ENCODE measurements at regions not wholly inside any gene's neighbourhood (a gene's known extent, or its start where the extent isn't known, plus 50 kb on each side); places are given as distances from the start of the nearest gene placed in this dataset.

DNA sequence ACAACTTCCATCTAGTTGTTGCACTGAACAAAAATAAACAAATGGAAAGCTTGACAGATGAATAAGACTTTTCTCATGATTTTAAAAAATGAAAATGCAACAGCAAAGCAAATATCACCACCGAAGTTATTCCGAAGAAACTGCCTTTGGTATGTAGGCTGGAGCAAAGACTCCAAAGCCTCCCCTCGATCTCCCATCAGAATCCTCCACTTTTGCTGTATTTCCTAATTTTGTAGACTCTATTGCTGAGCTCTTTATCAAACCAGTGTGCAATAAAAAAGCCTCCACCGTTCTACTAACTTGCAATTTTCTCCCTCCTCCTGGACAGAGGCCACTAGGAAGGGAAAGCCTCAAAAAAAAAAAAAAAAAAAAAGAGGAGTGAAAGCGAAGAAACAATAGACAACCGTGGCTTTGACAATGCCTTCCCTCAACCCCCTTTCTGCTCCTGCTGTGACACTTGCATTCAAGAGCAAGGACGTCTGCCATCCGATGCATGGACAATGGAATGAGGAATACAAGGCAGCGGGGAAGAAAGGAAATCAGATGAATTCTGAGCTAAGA is 190.9 kb upstream of the BLID start:
- no peaks in the 10 kb centered on the region for H3K4me1 Mint-ChIP-seq
- DNase-seq: no peak
- POLR2A ChIA-PET: no interaction called here

DNA sequence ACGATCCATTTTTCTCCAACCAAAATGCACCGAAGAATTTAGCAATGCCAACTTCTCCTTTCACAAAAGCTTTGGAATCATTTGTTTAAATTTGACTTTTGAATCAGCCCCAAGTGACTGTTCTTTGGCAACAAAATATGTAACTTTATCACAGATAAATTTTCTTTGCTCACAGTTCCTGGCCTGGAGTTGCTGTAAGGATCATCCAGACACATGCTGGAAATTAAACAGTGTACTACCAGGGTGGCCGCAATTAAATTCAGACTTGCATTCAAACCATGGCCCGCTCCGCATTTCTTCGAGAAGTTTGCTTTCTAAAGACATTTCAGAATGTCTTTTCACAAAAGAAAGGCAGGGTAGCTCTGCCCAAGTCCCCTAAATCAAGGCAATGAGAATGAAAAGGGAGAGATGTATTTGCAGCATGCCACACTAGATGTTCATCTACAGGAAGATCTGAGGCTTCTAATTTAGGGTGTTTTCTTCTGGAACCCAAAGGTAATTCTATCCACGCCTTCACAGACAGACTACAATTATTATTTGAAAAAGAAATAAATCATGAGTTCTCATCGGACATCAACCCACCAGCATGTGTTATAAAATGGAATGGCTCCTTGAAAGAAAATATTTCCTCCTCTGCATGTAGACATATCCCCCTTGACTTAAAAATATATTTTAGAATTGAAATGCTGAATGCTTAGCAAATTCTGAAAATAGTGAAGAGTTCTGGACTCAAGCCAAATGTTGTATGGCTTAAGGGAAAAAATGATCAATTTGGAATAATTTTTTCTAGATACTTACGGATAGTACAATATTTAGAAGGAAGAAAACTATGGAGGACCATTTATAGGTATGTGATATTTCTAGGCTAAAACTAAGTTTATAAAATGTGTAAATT is 189.7 kb upstream of the BLID start:
- intact Hi-C loops (cut with DNase I, micrococcal nuclease): no loop called here
- Mint-ChIP-seq H3K27me3 (peaks cover 7% of the 10 kb centered on the region), H3K9me3 (ENCODE audit: low read depth) (no peaks in the 10 kb centered on the region), H3K36me3 (ENCODE audit: low read depth) (no peaks in the 10 kb centered on the region), H3K27ac (no peak overlapping the region), H3K4me3 (no peak overlapping the region), H3K4me1 (no peaks in the 10 kb centered on the region)
- DNase-seq (no peak), ATAC-seq (no peak)
- POLR2A ChIA-PET: no interaction called here
- CTCF ChIA-PET: interaction anchor here (0.6 kb wide), 2 partner anchors 1246 to 1668 kb away, joined by 3 read pairs; no protein-coding TSS in a partner anchor

More for the DNA sequence above, 190.9 kb upstream of the BLID start:
- Mint-ChIP-seq H3K9me3 (ENCODE audit: low read depth) (no peaks in the 10 kb centered on the region), H3K27ac (no peak overlapping the region), H3K36me3 (ENCODE audit: low read depth) (no peaks in the 10 kb centered on the region), H3K4me3 (no peak overlapping the region), H3K27me3 (peaks cover 5% of the 10 kb centered on the region)
- CTCF ChIA-PET: interaction anchor here (0.7 kb wide), 1 partner anchor 53 kb away, joined by 3 read pairs; no protein-coding TSS in a partner anchor
- intact Hi-C loops (cut with DNase I, micrococcal nuclease): no loop called here
- ATAC-seq: no peak

DNA sequence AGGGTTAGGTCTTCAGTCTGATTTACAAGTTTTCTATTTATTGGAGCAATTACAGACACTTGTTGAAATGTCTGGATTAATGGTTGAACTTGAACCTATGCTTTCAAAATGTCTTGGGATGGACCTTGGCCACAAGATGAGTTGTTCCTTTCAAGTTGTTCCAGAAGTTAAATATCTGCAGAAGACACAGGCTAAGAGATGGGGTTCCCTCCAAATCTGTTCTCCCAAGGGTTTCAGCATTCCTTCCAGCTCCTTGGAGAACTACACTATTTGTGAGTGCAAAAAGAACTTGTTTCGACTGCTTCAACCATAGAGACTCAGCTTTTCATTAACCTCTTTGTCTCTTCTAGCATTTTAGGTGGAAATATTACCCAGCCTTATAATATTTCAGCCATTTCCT is 189.0 kb upstream of the BLID start:
- intact Hi-C loops (cut with DNase I, micrococcal nuclease): no loop called here
- H3K4me1 Mint-ChIP-seq: no peaks in the 10 kb centered on the region
- H3K4me3 Mint-ChIP-seq: no peak overlapping the region
- no peak for ATAC-seq
- ChIA-PET CTCF (interaction anchor here (0.6 kb wide), 1 partner anchor 1245 kb away, joined by 3 read pairs; no protein-coding TSS in a partner anchor), POLR2A (no interaction called here)
- no peaks in the 10 kb centered on the region for H3K36me3 Mint-ChIP-seq (ENCODE audit: low read depth)
- H3K9me3 Mint-ChIP-seq (ENCODE audit: low read depth): no peaks in the 10 kb centered on the region
- H3K27ac Mint-ChIP-seq: no peak overlapping the region
- H3K27me3 Mint-ChIP-seq: peaks cover 7% of the 10 kb centered on the region
- DNase-seq: no peak

DNA sequence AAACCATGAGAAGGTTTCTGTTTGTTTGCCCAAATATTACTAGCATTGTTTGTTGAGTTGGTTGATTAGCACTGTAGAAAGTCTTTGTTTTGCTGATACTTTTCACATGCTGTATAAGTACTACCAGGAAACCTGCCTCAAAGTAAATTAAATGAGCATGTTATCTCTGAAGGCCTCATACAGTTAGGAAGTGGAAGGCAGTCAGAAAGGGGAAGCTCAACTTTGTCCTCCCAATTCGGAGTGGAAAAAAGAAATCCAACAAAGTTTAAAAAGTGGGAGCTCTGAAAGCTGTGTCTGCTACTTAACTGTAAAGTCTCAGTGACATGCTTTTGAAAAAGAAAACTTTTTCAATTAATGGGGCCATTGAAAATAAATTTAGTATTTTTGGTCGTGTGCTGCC is 188.3 kb upstream of the BLID start:
- Mint-ChIP-seq H3K9me3 (ENCODE audit: low read depth) (peaks cover 2% of the 10 kb centered on the region), H3K27ac (no peak overlapping the region), H3K4me3 (no peak overlapping the region), H3K36me3 (ENCODE audit: low read depth) (no peaks in the 10 kb centered on the region), H3K27me3 (peaks cover 7% of the 10 kb centered on the region), H3K4me1 (no peaks in the 10 kb centered on the region)
- POLR2A ChIA-PET: no interaction called here
- no peak for DNase-seq
- intact Hi-C loops (cut with DNase I, micrococcal nuclease): no loop called here
- ATAC-seq: no peak
- CTCF ChIA-PET: no interaction called here

DNA sequence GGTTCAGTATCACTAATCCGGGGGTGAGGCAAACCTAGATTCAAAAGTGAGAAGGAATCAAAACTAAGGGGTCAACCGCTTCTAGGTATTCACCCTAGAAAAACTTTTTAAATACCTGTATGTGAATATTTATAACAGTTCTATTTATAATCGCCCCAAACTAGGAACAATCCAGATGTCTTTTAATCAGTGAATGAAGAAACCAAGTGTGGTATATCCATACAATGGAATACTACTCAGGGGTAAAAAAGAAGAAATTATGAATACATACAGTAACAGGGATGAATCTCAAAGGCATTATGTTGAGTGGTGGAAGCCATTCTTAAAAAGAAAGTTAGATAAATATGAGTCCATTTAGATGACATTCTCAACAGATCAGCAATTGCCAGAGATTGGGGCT is 178.0 kb upstream of the BLID start:
- Mint-ChIP-seq H3K9me3 (ENCODE audit: low read depth) (peaks cover 5% of the 10 kb centered on the region), H3K4me1 (no peaks in the 10 kb centered on the region), H3K27ac (no peak overlapping the region), H3K4me3 (no peak overlapping the region), H3K36me3 (ENCODE audit: low read depth) (no peaks in the 10 kb centered on the region), H3K27me3 (no peaks in the 10 kb centered on the region)
- CTCF ChIA-PET: no interaction called here
- DNase-seq (no peak), ATAC-seq (no peak)
- intact Hi-C loops (cut with DNase I, micrococcal nuclease): no loop called here
- POLR2A ChIA-PET: no interaction called here

DNA sequence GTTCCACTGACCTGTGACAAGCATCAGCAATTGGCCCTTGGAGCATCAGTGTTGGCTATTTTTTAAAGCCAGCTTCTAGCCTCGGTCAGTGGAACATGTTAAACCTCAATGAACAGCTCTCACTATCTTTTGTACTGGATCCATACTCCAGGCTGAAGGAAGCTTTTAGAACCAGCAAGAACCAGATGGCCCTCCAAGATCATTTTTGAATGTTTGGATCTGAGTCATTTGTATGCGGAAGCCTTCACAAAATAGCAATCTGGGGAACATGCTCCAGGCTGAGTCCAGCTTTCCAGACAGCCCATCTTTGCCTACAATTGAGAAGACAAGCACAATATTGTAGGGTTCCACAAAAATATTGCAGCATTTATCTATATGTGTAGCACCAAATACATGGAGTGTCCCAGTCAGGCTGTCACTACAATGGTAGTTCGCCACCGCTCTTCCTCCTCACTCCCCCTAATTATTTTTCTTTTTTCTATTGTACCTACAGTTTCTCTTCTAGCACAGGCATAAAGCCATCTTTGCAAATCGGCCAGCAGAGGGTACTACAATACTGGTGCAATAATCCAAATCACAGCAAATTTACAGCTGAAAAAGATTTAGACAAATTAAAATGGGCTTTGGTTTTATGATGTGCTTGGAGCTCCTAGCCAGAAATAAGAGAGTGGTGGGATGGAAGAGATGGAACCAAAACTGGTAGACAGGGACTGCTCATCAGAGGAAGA is 177.4 kb upstream of the BLID start:
- ChIA-PET POLR2A (no interaction called here), CTCF (no interaction called here)
- no peaks in the 10 kb centered on the region for H3K27me3 Mint-ChIP-seq
- DNase-seq (no peak), ATAC-seq (no peak)
- H3K27ac Mint-ChIP-seq: no peak overlapping the region
- H3K36me3 Mint-ChIP-seq (ENCODE audit: low read depth): no peaks in the 10 kb centered on the region
- intact Hi-C loops (cut with DNase I, micrococcal nuclease): no loop called here
- H3K4me1 Mint-ChIP-seq: no peaks in the 10 kb centered on the region
- peaks cover 5% of the 10 kb centered on the region for H3K9me3 Mint-ChIP-seq (ENCODE audit: low read depth)
- H3K4me3 Mint-ChIP-seq: no peak overlapping the region

DNA sequence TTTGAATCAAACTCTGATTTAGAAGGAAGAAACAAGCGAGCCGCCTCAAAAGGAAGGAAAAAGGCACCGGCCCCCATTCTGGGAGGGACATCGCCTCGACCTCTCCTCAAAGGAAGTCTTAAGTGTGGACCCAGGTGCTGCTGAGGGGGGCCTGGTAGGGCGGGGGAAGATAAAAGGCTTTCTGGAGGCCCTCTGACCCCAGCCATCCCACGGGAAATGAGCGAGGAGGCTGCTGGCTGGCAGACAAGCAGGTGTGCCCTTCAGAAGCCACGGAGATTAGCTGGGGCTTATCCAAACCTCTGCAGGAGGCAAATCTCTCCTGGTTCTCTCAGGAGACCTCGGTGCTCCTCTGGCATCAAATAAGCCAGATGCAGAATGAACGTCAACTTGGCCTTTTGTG is 171.4 kb upstream of the BLID start:
- intact Hi-C loops (cut with DNase I, micrococcal nuclease): no loop called here
- Mint-ChIP-seq H3K36me3 (ENCODE audit: low read depth) (no peaks in the 10 kb centered on the region), H3K27me3 (no peaks in the 10 kb centered on the region), H3K4me3 (no peak overlapping the region), H3K4me1 (no peaks in the 10 kb centered on the region), H3K9me3 (ENCODE audit: low read depth) (no peaks in the 10 kb centered on the region), H3K27ac (no peak overlapping the region)
- ChIA-PET CTCF (interaction anchor here (1.2 kb wide), 1 partner anchor 72 kb away, joined by 4 read pairs; no protein-coding TSS in a partner anchor), POLR2A (no interaction called here)
- no peak for ATAC-seq
- DNase-seq: no peak

DNA sequence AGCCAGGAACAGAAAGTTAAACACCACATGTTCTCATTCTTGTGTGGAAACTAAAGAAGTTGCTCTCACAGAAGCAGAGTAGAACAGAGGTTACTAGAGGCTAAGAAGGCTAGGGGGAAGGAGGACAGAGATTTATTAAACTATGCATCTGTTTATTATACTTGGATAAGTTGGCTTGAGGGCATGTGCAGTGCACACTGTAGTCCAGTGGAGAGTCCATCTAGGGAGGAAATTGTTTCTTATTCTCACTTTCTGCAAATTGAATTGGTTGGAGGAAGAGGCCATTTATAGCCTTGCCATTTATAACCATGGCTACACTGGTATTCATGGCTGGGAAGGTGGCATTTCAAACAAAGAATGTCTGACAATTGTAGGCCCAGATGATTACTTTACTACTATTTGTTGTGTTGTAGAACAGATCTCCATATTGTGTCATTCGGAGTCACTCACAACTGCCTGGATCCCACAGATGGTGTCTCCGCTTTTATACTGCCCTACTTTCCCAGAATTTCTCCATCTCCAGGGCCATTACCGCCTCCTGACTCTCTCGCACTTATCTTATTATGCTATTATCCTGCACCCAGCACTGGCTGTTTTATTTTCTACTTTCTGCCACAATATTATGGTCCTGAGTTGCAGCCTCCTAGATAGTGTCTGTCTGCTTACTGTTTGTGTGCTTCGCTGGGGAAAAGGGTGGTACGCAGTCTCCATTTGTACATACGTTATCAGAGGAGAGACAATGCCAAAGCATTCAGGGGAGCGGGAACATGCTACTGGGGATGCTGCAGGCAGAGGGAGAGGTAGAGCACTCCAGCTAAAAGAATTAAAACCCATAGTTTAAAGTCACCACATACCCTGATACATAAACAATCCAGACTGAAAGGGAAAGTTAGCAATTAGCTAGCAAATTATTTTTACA is 169.3 kb upstream of the BLID start:
- DNase-seq (no peak), ATAC-seq (no peak)
- Mint-ChIP-seq H3K9me3 (ENCODE audit: low read depth) (no peaks in the 10 kb centered on the region), H3K27ac (no peak overlapping the region), H3K27me3 (no peaks in the 10 kb centered on the region), H3K36me3 (ENCODE audit: low read depth) (no peaks in the 10 kb centered on the region), H3K4me1 (no peaks in the 10 kb centered on the region), H3K4me3 (no peak overlapping the region)
- intact Hi-C loops (cut with DNase I, micrococcal nuclease): no loop called here
- ChIA-PET POLR2A (no interaction called here), CTCF (no interaction called here)

DNA sequence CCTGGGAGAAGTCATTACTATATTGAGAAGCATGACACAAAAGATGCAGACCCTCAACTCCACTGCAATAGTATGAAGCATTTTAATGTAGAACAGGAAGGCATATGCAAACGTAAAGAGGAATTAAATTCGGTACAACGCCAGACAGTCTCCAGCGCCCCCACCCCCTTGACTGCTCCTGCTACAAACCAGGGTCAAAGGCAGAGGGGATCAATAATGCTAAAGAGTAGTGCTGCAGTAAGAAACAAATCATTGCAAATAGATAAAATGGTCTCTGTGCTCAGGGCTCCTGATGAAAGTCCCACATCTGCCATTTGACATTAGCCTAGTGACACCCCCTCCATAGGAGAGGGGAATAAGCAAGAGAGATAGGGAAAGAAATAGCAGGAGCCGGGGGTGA is 164.9 kb upstream of the BLID start:
- H3K4me1 Mint-ChIP-seq: no peaks in the 10 kb centered on the region
- no peaks in the 10 kb centered on the region for H3K9me3 Mint-ChIP-seq (ENCODE audit: low read depth)
- H3K27me3 Mint-ChIP-seq: no peaks in the 10 kb centered on the region
- no peaks in the 10 kb centered on the region for H3K36me3 Mint-ChIP-seq (ENCODE audit: low read depth)
- ChIA-PET POLR2A (no interaction called here), CTCF (no interaction called here)
- intact Hi-C loops (cut with DNase I, micrococcal nuclease): no loop called here
- ATAC-seq (no peak), DNase-seq (no peak)
- H3K27ac Mint-ChIP-seq: no peak overlapping the region
- no peak overlapping the region for H3K4me3 Mint-ChIP-seq

DNA sequence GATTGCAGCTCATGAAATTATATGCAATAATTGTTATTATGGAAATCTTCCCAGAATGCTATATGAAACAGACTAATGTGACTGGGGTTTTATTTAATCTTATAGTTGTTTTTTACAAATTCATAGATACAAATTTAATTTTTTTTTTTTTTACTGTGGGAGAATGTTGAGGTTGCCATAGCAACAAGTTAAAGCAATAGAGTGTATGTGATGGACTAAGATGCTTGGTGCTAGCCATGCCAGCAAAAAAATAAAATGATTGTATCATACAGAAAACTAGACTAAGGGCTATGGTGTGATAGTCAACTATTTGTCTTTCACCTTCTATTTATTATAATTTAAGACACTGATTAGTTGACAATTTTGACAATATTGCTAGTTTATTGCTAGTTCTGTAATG is 163.2 kb upstream of the BLID start:
- no peaks in the 10 kb centered on the region for H3K27me3 Mint-ChIP-seq
- DNase-seq: no peak
- H3K27ac Mint-ChIP-seq: no peak overlapping the region
- intact Hi-C loops (cut with DNase I, micrococcal nuclease): no loop called here
- ChIA-PET CTCF (interaction anchor here (0.5 to 0.6 kb wide), 2 partner anchors 10 to 64 kb away, joined by 3 read pairs; no protein-coding TSS in a partner anchor), POLR2A (no interaction called here)
- H3K4me3 Mint-ChIP-seq: no peak overlapping the region
- no peaks in the 10 kb centered on the region for H3K9me3 Mint-ChIP-seq (ENCODE audit: low read depth)
- H3K36me3 Mint-ChIP-seq (ENCODE audit: low read depth): no peaks in the 10 kb centered on the region
- no peak for ATAC-seq
- no peaks in the 10 kb centered on the region for H3K4me1 Mint-ChIP-seq

DNA sequence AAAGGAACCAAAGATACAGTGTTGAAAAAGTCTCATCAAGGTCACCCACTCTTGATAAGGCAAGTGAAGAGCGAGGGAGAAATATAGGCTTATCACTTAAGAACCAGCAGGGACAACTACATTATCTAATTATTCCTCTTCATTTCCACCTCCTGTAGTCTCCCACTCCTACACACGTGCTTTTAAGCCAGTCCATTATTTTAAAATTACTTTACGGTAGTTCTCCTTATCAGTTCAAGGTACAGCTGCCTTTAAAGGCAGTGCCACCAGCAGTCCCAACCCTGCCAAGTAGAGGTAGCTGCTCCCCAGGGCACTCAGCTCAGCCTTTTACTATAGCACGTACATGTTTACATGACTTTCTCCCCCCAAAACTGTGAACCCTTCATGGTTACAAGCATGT is 161.5 kb upstream of the BLID start:
- Mint-ChIP-seq H3K4me1 (no peaks in the 10 kb centered on the region), H3K4me3 (no peak overlapping the region), H3K27ac (no peak overlapping the region), H3K27me3 (no peaks in the 10 kb centered on the region), H3K36me3 (ENCODE audit: low read depth) (no peaks in the 10 kb centered on the region), H3K9me3 (ENCODE audit: low read depth) (no peaks in the 10 kb centered on the region)
- no peak for ATAC-seq
- no peak for DNase-seq
- CTCF ChIA-PET: no interaction called here
- POLR2A ChIA-PET: no interaction called here
- intact Hi-C loops (cut with DNase I, micrococcal nuclease): no loop called here
